GM19455 (cell line): ENCODE measurements at regions not wholly inside any gene's neighbourhood (a gene's known extent, or its start where the extent isn't known, plus 50 kb on each side); places are given as distances from the start of the nearest gene placed in this dataset.
"Not testable (repeated sequence)": the region's sequence is repeated elsewhere in the genome, so short reads cannot be mapped to it uniquely, and the experiment has no call there.

Source experiments
- ATAC-seq: cut with Tn5 transposase; IDR thresholded peaks from one replicate; pipeline ENCODE4 v1.9.1; 2021; ENCODE audit not compliant: unreplicated experiment

DNA sequence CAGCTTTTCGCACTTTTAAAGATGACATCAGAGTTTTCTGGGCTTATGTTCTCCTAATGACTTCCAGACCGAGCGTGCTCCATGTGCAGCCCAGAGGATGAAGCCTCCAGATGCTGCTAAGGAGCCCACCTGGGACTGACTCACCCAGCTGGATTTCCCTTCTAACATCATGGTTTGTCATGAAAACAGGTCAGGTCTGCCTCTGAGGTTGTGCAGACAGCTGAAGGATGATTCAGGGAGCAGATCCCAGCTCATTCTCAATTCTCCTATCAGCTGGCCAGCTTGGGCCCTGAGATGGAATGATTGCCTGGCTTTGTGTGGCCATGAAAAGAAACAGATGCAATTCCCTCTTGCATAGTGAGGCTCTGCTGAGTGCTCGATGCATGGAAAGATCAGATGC lies 123.9 kb upstream of the DUSP10 start:
- ATAC-seq = no peak

DNA sequence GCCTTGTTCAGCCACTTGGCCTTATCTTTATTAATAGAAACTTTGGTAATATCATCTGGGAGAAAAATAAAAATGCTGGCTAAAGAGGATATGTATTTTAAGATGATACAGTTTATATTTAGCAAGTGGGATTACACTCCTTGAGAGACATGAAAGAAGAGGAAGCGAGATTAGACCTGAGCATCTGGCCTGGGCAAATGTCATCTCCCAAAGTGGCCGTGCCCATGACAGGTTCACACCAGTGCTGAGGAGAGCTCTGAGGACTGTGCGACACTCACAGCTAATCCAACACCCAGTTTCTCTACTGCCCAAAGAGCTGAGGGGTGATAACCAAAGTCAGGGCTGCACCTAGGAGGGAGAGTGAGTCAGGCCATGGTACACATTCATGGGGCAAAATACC lies 121.7 kb upstream of the DUSP10 start:
- no peak for ATAC-seq

DNA sequence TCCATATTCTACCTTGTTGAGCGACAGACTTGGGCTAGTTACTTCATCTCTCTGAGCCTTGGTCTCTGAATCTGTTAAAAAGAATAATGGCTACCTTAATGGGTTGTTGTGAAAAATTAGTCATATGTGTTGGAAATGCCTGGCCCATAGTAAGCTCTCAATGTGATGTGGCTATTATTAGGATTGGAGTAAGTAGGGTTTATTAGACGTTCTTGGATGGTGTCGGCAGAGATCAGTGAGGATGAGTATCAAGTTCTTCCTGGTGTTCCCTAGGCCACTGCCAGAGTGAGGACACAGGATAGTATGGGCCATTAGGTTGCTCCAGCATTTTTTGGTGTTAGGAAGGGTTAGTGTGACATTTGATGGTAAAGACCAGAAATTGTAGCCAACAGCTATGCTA lies 121.1 kb upstream of the DUSP10 start:
- ATAC-seq = no peak

DNA sequence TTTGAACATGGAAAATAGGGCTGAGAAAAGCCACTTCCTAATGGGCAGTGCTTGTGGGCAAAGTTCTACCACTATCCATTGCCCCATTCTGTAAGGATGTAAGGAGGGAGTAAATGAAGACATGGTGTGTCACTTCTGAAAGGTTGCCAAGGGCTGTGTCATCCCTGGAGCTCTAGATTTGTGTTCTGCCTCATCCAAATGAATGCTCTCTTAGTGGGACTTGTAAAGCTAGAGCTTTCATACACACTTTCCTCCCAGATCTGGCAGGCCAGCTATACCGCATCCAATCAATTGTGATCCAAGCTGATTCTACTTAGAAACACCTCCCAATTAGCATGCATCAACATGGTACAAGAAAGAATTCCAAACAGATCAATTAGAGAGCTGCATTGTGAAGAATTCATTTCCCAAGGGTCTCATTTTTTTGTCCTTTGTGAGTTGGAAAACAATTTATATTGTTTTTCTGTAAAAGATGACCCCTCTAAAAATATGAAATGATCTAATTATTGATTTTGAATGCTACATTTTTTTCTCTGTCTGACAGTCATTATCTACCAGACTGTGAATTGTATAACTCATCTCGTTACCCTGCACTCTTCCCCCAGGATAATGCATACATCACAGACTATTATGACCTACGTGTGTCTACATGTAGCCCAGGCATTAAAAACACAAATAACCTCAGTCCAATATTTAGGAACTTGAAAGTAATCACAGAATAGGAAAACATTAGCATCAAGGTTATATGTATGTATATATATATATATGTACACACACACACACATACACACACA lies 117.1 kb upstream of the DUSP10 start:
- no peak for ATAC-seq

DNA sequence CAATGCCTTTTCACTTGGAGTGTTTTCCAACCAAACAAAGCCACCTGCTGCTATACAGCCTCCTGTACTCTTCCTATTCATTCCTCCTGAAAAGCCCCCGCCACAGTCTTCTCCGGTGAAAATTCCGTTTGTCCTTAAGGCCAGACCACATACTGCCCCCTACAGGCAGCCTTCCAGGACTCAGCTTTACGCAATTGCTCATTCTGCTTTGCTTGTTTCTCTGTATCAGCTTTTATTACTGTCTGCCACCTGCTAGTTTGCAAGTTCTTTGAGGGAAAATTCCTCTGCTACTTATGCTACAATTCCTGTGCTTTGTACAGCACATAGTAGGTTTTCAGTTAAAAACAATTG lies 115.2 kb upstream of the DUSP10 start:
- ATAC-seq = not testable (repeated sequence)

DNA sequence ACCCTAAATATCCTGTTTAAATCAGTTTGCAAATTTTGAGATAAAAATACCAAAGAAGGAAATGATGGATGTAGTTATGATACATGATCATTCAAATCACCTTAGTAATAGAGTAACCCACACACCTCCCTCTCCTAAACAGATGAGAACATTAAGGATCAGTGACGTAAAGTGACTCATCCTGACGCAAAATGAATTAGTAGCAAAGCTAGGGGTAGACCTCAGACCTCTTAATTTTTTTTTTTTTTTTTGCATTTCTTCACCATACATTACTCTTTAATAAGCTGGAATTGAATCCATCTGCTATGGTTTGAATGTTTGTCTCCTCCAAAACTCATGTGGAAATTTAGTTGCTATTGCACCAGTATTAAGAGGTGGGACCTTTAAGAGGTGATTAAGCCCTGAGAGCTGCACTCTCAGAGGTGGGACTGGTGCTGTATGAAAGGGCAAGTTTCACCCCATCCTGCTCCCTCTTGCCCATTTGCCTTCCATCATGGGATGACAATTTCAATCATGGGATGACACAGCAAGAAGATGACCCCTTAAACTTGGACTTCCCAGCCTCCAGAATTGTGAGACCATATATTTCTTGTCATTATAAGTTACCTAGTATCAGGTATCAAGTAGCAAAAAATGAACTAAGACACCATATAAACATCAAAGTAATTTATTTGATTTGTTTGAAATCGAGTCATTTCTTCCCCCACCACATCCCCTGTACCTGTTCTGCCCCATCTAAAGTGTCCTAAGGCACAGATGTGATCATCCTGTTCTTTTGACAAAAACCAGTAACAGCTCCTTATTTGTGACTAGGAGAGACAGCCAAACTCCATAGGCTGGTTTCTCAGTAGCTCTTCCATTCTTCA lies 114.6 kb upstream of the DUSP10 start:
- no peak for ATAC-seq

DNA sequence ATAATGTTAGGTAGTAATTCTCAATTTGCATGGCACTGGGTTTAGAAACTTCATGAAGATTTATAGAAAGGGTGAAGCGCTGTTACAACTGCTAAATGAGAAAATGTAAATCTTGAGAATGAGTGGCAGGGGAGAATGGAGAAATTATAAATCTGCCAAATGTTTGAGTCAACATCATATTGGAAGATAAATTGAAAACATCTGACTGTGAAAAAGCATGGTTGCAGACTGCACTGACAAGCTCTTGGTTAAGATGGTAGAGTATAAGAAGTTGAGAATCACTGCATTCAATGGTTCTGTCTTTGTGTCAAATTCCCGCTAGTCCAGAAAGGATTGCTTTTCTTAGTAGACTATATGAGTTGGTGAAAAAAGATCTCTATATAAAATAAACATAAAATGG lies 113.3 kb upstream of the DUSP10 start:
- no peak for ATAC-seq

DNA sequence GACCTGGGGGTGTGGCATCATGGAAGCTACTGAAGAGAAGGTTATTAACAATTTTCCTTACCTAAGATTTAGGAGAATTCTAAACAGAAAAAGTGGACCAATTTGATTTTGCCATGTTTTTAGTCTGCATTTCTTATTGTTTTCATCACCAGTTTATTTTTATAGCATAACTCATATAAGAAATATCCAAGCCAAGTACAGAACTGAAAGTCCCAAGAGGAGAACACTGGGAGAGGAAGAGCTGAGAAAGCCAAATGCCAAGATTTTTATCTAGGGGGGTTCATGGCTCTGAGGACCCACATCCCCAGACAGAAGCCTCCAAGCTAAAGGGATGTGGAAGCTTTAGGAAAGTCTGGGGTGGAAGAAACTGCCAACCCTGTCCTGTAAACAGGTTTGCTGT lies 109.4 kb upstream of the DUSP10 start:
- no peak for ATAC-seq

DNA sequence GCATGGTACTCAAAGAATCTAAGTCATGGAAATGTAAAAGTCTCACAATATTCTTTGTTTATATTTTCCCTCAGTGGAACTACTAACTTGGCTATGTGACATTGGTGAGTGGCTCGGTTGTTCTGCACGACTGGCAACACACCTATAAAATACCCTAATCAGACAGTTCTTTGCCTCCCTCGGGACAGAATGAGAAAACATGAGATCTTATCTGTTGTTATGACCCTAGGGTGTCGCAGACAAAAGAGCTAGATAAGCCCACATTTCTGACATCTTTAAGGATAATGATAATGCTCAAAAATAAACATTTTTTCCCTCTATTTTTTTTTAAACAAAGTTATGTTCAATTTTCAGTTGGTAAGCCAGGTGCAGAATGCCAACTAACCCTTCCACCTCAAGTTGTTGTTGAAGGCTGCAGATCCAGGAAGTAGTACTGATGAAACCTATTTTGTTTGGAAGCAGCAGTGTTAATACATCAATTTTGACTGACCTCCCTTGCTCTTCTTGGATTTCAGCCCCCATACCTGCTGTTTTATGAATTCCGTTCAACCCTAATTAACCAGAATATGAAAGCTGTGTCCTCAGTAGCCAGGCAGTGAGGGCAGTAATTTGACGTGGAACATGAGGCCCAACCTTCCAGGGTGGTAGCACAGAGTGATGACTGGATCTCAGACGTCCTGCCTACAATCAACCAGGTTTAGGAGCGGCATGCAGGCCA lies 108.7 kb upstream of the DUSP10 start:
- ATAC-seq = no peak

DNA sequence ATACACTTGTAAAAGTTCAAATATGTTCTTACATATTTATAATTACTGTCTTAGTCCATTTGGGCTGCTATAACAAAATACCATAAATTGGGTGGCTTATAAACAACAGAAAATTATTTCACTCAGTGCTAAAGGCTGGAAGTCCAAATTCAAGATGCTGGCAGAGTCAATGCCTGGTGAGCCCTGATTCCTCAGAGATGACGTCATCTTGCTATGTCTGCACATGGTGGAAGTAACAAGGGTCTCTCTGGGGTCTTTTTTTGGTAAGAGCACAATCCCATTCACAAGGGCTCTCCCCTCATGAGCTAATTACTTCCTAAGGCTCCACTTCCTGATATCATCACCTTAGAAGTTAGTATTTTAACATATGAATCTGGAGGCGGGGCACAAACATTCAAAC lies 108.0 kb upstream of the DUSP10 start:
- no peak for ATAC-seq

DNA sequence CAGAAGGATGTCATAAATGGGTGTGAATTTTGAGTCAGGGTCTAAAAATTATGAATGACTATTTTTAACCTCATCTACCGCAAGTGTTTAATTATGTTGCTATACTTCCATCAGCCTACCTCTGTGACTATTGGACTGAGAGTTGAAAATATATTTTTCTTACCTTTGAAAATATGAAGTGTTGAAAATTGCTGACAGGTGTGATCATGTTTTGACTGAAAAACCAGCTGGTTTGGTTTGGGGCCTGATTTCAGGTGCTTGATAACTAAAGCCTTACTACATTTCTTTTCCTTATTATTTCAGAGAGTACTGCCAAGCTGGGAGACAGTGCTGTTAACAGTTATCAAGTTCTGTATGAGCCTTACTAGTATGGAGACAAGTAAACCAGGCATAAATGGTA lies 107.2 kb upstream of the DUSP10 start:
- ATAC-seq = no peak

DNA sequence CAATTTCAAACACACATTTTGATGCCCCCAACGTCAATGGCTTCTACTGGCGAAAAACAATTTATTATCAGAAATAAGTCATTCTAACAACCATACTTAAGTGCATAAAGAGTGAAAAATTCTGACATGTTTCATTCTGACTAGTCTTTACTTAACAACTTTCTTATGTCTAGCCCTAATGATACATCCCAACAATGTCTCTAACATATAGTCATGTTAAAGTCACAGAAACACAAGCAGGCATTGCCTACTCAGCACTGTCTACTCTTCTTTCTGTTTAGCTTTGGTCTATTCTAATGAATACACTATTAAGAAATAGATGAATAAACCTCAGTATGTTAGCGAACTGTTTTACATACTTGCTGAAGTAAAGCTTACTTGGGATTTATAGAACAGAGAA lies 105.8 kb upstream of the DUSP10 start:
- no peak for ATAC-seq

DNA sequence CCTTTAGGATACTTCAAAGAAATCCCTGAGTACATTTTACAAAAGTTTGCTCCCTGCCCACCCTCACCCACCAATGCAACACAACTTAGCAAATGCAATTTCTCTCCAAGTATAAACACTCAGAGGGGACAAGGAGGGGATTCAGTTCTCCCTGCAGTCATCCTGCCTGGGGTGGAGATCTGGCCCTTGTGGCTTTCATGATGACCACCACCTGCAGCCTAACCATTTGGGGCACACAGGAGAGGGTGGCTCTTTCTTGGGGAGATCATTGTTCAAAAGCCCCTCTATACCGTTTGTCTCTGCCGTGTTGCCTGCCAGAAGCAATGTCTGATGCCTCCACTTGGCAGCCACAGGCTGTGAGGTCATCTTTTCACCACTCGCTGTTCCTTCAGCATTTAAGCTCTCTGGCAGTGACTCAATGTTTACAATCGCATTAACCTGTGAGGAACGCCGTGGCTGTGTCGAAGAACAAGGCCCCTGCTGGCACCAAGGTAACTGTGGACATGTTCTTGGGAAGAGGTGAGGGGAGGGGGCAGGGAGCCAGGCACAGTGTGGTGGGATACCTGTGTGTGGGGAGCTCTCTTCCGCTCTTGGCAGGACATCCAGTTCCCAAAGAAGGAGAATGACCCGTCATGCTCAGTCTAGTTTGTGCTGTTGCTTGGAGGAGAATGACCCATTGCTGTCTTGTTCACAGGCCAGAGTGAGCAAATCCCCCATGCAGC lies 103.9 kb upstream of the DUSP10 start:
- ATAC-seq = no peak

DNA sequence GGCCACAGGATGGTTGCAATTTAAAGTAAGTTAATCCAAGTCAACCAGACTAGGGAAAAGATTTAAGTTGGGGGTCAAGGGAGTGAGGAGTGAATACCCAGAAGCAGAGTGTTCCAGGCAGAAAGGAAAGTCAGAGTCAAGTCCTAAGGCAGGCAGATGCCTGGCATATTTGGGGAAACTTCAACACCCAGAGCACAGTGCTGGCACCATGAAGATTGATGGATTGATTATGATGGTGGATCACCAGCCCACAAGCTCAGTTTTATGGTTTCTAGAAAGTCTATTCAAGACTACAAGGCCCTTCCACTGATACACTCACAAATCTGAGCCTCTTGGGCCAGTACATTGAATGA lies 100.1 kb upstream of the DUSP10 start:
- no peak for ATAC-seq

DNA sequence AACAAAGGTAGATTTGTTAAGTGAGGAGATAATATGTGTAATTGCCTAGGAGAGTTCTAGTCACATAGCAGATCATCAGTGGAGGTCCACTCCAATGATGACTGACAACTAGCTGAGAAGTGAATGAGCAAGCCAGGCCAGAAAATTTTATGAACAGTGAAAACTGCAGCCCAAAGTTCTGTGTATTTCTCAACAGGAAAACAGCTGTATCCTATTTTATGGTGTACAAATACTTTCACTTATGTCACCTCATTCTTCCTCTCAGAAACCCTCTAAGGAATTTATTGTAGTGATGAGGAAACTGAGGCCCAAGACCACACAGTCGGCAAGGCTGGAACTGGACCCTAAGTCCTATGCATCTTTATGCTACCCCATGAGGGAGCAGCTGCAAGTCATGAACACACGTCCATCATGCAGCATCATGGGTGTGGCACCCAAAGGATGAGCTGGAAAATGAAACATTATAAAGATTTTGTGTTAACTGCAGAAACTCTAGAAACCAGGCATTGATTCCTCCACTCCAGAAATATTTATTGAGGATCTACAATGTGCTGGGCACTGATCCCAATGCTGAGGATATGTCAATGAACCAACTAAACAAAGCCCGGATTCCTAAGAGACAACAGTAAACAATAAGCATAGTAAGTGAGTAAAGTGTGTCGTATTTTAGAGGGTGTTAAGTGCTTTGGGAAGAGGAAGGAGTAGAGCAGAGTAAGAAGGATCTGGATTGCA lies 99.5 kb upstream of the DUSP10 start:
- no peak for ATAC-seq

DNA sequence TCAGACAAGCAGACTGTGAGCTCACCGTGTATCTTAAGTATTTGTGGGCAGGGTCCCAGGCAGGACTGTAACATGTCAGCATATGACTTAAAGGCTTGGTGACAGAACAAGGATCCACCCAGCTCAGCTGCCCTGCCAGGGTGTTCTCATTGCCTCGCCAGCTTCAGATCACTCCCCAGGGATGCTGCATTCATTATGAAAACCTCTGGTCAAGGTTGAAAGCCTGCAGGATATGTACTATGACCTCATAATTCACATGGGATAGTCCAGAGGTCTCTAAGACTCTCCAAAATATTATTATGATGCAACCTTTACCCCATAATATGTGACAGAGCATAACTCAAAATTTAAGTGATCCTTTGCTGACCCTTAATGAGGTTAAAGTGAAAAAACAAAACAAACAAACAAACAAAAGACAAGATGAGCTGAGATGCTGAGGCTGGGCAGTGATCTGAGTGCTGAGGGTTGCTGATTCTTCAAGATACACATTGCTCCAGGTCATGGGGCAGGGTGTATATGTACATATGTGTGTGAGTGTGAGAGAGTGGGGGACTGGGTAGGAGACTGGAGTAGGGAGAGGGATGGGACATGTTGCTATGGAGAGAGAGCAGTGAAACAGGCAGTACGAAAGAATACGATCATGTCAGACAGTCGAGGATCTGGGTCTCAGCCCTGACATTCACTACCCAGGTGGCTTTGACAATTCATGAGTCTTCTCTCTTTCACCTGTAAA lies 98.8 kb upstream of the DUSP10 start:
- no peak for ATAC-seq

DNA sequence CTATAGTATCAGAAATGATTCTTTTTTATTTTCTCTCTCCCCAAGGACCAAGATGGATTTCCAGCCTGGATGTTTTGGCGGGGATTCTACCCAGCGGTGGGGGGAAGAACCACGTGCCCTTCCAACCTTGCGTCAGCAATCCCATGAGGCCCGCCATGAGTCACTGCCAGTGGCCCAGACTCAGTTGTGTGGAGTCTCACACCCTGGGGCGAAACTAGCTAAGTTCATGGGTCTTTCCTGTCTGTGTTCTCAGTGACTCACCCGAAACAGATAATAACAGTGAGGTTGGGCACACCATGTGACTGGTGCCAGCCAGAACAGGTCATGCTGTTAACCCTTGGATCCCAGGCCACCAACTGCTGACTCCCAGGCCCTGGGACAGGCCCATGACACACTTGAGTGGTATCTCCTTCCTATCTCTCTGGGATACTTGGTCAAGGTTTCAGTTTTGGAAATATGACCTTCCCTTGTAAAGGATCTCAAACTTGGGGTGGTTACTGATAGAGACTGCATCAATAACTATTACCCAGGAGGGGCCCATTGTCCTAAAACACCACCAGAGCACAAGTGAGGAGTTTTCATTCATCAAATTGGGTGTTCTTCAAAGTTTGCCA lies 98.0 kb upstream of the DUSP10 start:
- ATAC-seq = peak; percentile 85

DNA sequence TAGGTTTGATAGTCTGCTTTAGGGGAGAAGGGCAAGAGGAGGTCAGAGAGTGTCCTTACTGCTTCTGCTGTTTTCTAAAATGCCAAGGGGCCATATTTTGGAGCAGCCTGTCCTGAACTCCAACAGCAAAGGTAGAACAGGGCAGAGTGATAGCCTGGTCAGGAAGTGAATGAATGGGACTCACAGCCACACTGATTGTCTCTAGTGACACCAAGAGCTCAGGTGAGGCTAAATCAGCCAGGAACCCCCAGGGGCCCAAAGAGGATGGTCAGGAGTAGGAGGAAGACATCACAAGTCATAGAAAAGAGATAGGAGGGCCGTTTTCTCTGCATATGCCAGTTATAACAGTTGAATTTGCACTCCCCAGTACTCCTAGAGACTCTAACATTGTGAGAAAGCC lies 97.4 kb upstream of the DUSP10 start:
- ATAC-seq = peak; percentile 22

DNA sequence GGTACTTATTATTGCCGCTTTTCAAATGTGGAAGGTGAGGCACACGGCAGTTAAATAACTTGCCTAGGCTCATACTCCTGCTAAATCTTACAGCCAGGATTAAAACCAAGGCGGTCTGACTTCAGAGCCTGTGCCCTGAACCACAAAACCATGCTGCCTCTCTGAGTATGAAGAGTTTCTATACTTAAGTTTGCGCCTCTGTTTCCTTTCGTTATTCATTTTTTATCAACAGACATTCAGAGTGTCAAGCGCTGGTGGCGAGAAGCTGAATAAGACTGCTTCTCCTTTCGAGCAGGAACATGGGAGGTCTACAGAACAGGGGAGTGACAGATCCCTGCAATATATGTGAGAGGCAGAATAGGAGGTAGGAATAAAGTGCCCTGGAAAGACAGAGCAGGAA lies 96.0 kb upstream of the DUSP10 start:
- ATAC-seq = peak; percentile 36
